Pancreas (tissue), 10 donors: ENCODE measurements at regions not wholly inside any gene's neighbourhood (a gene's known extent, or its start where the extent isn't known, plus 50 kb on each side); places are given as distances from the start of the nearest gene placed in this dataset.

Source experiments
- ATAC-seq, 4 donors: fragments of 200-7000 bp; cut with Tn5 transposase; one replicate each; pipeline versions ENCODE4 v1.8.0 to v1.9.1; 2020; ENCODE audit warnings: mild to moderate bottlenecking in 4 of 4, moderate library complexity in 4 of 4
- DNase-seq, 6 donors: peaks; one replicate each; pipeline ENCODE4 v3.0.0-alpha.2; 2020
- FAIRE-seq: peaks from 2 replicates; lab custom pipeline; 2012; peaks lifted over from hg19 to GRCh38; lab: Jason Lieb, UNC
- H3K27ac ChIP-seq, 4 donors: fragments of 200-600 bp; sonication (generic); 1 replicate in 3 of 4; 2 replicates in 1 of 4; pipeline versions ENCODE4 v1.5.0 to v1.8.0; 2020
- H3K27me3 ChIP-seq, 4 donors: fragments of 200-600 bp; one replicate each; pipeline ENCODE4 v1.8.0; 2021
- H3K36me3 ChIP-seq, 3 donors: fragments of 200-600 bp; sonication (generic) in 1 of 3; one replicate each; pipeline versions ENCODE4 v1.5.0 to v1.8.0; 2020 to 2021
- H3K4me1 ChIP-seq, 3 donors: fragments of 200-600 bp; one replicate each; pipeline ENCODE4 v1.8.0; 2021
- H3K4me3 ChIP-seq, 4 donors: fragments of 200-600 bp; sonication (generic) in 2 of 4; one replicate each; pipeline versions ENCODE4 v1.5.0 to v1.8.0; 2020 to 2021
- H3K9me3 ChIP-seq, 4 donors: fragments of 200-600 bp; one replicate each; pipeline ENCODE4 v1.8.0; 2021
- CTCF ChIP-seq, 4 donors: fragments of 200-600 bp; sonication (generic) in 3 of 4; IDR thresholded peaks; one replicate each; pipeline versions ENCODE4 v1.5.0 to v1.8.0; 2021; ENCODE audit warnings: antibody characterized with exemption in 4 of 4
- WGBS, 2 donors: extraction: QIAGEN DNeasy Blood & Tissue Kit; methylation state at CpG; one replicate each; pipeline ENCODE4 v1.1.7; 2013; 5-methylcytosine and 5-hydroxymethylcytosine counted together
- intact Hi-C, 3 donors: fragments of 100-400 bp; cut with DNase I; formaldehyde crosslinking; loops; one replicate each; pipeline versions ENCODE4 v1.11.1 to v1.14.2; 2022
- donor health status: healthy with polysubstance abuse.
- donor health status: DM: no; HTN: no; CAD: no; lungs with moderate emphysema.
- donor health status: DM: no; HTN: no; CAD: no.
- donor health status: control.
- donor health status: control.
- donor health status: Bipolar disorder and iron deficiency.
- donor health status: DM: yes; HTN: yes; CAD: no.
- donor health status: DM: no; HTN: no; CAD: no.
- donor health status: DM: no; HTN: no; CAD: no.
- donor health status: DM: yes; HTN: yes; CAD: no.

DNA sequence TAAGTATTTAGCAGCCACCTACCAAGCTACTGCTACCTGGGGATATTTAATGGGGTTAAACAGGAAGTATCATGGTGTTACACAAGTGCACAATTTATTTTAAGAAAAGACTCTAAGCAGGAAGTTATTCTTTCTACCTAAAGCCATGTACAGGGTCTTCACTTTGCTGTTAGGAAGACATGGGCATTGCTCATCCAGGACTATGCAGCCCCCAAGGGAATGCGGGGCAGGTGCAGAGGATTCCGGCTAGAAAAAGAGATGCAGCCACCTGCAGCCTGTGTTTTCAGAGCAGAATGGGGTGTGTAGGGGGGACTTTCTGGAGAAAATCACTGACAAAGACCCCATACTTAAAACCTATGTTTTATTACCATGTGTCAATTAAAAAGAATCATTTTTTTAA lies 399.1 kb upstream of the NOX3 start:
- no peak for FAIRE-seq
- H3K4me3 ChIP-seq, result no peak overlapping the region
- intact Hi-C loops, result no loop called here
- no peaks in the 10 kb centered on the region for H3K36me3 ChIP-seq
- WGBS, 2 donors, result 82 to 83% methylated on average over 2 of the region's 2 CpGs
- H3K9me3 ChIP-seq, result no peaks in the 10 kb centered on the region
- no peaks in the 10 kb centered on the region for H3K4me1 ChIP-seq
- H3K27ac ChIP-seq, result no peak overlapping the region
- DNase-seq, result no peak
- TF ChIP-seq CTCF (IDR thresholded peaks at IDR 0.05), result no peak
- ATAC-seq, result no peak
- no peaks in the 10 kb centered on the region for H3K27me3 ChIP-seq

GRCh38 chr6:155853011-155853410 lies 397.4 kb upstream of the NOX3 start:
- intact Hi-C loops, result no loop called here
- no peak for TF ChIP-seq CTCF (IDR thresholded peaks at IDR 0.05)
- no peak for ATAC-seq
- H3K4me3 ChIP-seq, result no peak overlapping the region
- no peaks in the 10 kb centered on the region for H3K27me3 ChIP-seq
- WGBS, 2 donors, result 58 to 64% methylated on average over 2 of the region's 2 CpGs
- no peak for DNase-seq
- no peaks in the 10 kb centered on the region for H3K9me3 ChIP-seq
- FAIRE-seq, result no peak
- no peaks in the 10 kb centered on the region for H3K36me3 ChIP-seq
- H3K4me1 ChIP-seq, result no peaks in the 10 kb centered on the region
- no peak overlapping the region for H3K27ac ChIP-seq

DNA sequence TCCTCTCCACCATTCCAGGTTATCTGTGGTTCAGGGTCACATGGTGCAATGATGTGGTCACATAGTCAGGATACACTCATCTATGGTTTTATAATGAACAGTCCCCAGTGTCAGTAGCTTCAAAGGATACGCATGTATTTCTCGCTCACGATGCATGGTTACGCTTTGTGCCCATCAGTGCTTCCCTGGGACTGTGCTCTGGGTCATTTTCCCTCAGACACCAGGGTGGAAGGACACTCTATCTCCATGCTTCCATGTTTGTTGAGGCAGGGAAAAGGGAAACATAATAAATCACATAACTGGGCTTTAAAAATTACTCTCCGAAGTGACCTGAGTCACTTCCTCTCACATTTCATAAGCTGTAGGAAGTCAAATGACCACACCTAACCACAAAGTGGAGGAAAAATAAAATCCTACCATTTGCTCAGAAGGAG lies 394.8 kb upstream of the NOX3 start:
- Histone ChIP-seq H3K4me3 (no peak overlapping the region), H3K9me3 (no peaks in the 10 kb centered on the region), H3K36me3 (no peaks in the 10 kb centered on the region), H3K27me3 (no peaks in the 10 kb centered on the region), H3K27ac (no peak overlapping the region), H3K4me1 (no peaks in the 10 kb centered on the region)
- intact Hi-C loops, result no loop called here
- TF ChIP-seq CTCF (IDR thresholded peaks at IDR 0.05), result no peak
- DNase-seq, result no peak
- 81 to 86% methylated on average over 5 of the region's 5 CpGs for WGBS, 2 donors
- no peak for FAIRE-seq
- ATAC-seq, result no peak

- H3K27me3 ChIP-seq, result no peaks in the 10 kb centered on the region
- intact Hi-C loops, result no loop called here
Observed at GRCh38 chr6:155847711-155848110, 392.1 kb upstream of the NOX3 start.

GRCh38 chr6:155837474-155837873 lies 381.8 kb upstream of the NOX3 start:
- Histone ChIP-seq H3K27me3 (no peaks in the 10 kb centered on the region), H3K9me3 (no peaks in the 10 kb centered on the region), H3K4me3 (no peak overlapping the region), H3K27ac (no peak overlapping the region), H3K4me1 (no peaks in the 10 kb centered on the region), H3K36me3 (no peaks in the 10 kb centered on the region)
- no peak for TF ChIP-seq CTCF (IDR thresholded peaks at IDR 0.05)
- ATAC-seq (no peak), DNase-seq (no peak), FAIRE-seq (no peak)
- 63 to 76% methylated on average over 4 of the region's 4 CpGs for WGBS, 2 donors
- intact Hi-C loops, result no loop called here

More at GRCh38 chr6:155847711-155848110, 392.1 kb upstream of the NOX3 start:
- H3K36me3 ChIP-seq, result no peaks in the 10 kb centered on the region
- no peak for TF ChIP-seq CTCF (IDR thresholded peaks at IDR 0.05)
- no peak for DNase-seq
- FAIRE-seq, result no peak
- 58 to 68% methylated on average over 5 of the region's 5 CpGs for WGBS, 2 donors
- H3K4me1 ChIP-seq, result no peaks in the 10 kb centered on the region
- no peak overlapping the region for H3K27ac ChIP-seq
- H3K9me3 ChIP-seq, result no peaks in the 10 kb centered on the region
- no peak overlapping the region for H3K4me3 ChIP-seq
- no peak for ATAC-seq
